Activated naive CD8-positive, alpha-beta T cell treated with anti-CD3 and anti-CD28 coated beads, Interleukin-2, amount 10 ng/mL, durations not matched to agents 7 days and 5 days (primary cell): ENCODE measurements at regions not wholly inside any gene's neighbourhood (a gene's known extent, or its start where the extent isn't known, plus 50 kb on each side); places are given as distances from the start of the nearest gene placed in this dataset.

Experiments used
- ATAC-seq: fragments of 150-1000 bp; cut with Tn5 transposase; one replicate; pipeline ENCODE4 v1.10.0; 2021; ENCODE audit warnings: low read depth, moderate library complexity
- POLR2A ChIA-PET: fragments of 350-600 bp; sonication (Branson Sonifier 250); formaldehyde crosslinking; loops from one replicate; lab custom pipeline; 2021; ENCODE audit warnings: antibody characterized with exemption; lab: Charles Lee
- DNase-seq: peaks from one replicate; pipeline ENCODE4 v3.0.0; 2021
- H3K27ac Mint-ChIP-seq: one replicate; pipeline ENCODE4 v1.8.0; 2022; ENCODE audit warnings: mild to moderate bottlenecking, mixed read lengths
- H3K27me3 Mint-ChIP-seq: one replicate; pipeline ENCODE4 v1.8.0; 2022; ENCODE audit warnings: mild to moderate bottlenecking, moderate library complexity, mixed read lengths
- H3K36me3 Mint-ChIP-seq: one replicate; pipeline ENCODE4 v1.8.0; 2021; ENCODE audit warnings: mild to moderate bottlenecking, mixed read lengths
- H3K4me1 Mint-ChIP-seq: one replicate; pipeline ENCODE4 v1.8.0; 2021; ENCODE audit warnings: mixed read lengths
- H3K4me3 Mint-ChIP-seq: one replicate; pipeline ENCODE4 v1.8.0; 2022; ENCODE audit warnings: mild to moderate bottlenecking, moderate library complexity, mixed read lengths
- H3K9me3 Mint-ChIP-seq: one replicate; pipeline ENCODE4 v1.8.0; 2021; ENCODE audit warnings: mixed read lengths

DNA sequence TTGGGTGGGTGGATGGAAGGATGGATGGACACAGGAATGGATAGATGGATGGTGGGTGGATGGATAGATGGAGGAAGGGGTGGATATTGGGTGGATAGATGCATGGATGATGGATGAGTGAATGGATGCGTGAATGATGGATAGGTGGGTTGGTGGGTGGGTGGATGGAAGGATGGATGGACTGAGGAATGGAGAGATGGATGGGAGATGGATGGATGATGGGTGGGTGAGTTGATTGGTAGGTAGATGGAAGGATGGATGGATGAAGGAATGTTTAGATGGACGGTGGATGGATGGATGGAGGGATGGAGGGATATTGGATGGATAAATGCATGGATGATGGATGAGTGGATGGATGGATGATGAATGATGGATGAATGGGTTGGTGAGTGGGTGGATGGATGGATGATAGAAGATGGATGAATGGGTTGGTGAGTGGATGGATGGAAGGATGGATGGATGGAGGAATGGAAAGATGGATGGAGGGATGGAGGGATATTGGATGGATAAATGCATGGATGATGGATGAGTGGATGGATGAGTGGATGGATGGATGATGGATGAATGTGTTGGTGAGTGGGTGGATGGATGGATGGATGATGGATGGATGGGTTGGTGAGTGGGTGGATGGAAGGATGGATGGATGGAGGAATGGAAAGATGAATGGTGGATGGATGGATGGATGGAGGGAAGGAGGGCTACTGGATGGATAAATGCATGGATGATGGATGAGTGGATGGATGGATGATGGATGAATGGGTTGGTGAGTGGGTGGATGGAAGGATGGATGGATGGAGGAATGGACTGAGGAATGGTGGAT lies 50.4 kb upstream of the GRPEL1 start:
- ATAC-seq (no peak), DNase-seq (no peak)
- Mint-ChIP-seq H3K36me3 (no peaks in the 10 kb centered on the region), H3K4me3 (no peak overlapping the region), H3K4me1 (no peaks in the 10 kb centered on the region), H3K27ac (no peak overlapping the region), H3K27me3 (peaks cover 8% of the 10 kb centered on the region), H3K9me3 (peaks cover 9% of the 10 kb centered on the region)
- POLR2A ChIA-PET, result no interaction called here
